ENCODE measurements at regions not wholly inside any gene's neighbourhood (a gene's known extent, or its start where the extent isn't known, plus 50 kb on each side); places are given as distances from the start of the nearest gene placed in this dataset.

DNA sequence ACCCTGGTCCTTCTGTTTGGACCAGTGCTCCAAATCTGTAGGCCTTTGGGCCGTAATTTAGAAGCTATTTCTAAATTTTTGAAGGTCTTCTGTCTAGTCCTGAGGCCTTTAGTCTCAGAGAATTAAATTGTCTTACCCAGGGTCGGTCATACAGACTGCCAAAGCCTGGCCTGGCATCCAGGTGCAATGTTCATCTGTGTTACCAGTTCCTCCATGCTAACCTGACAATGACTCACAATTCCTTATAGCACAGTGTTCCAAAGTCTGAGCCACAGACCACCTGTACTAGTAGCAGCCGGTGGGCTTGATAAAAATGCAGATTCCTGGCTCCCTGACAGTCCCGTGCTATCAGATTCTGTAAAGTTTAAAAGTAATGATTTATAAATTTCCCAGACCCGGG is 77.7 kb upstream of the MAP4K3 start:
- no peak for DNase-seq (ENCODE audit: low spot score)

DNA sequence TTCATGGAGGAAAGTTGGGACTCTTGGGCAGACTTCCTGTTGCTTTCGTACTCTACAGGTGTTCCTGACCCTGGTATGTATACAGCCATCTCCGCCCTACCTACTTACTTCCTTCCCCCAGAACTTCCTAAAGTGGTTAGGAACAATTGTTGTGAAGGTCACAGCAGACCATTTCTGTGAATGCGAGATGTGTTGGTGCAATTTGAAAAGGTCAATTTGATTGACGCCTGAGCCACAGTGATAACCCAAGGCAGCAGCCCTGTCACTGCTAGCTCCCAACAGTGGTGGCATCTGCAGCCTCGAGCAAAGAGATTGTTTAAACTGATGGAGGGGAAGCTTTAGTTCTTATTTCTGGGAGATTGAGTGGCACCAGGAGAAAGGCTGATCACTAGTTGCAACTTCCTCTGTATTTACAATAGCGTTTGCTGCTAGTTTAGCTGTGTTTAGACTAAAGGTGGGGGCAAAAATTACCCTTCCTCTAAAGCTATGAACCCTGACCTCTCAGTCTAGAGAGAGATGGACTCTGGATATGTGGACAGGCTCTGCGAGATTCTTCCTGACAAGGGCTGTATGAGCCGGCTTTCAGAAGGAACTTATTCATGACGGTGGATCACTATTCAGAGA is 78.3 kb upstream of the MAP4K3 start:
- DNase-seq (ENCODE audit: low spot score), result no peak

DNA sequence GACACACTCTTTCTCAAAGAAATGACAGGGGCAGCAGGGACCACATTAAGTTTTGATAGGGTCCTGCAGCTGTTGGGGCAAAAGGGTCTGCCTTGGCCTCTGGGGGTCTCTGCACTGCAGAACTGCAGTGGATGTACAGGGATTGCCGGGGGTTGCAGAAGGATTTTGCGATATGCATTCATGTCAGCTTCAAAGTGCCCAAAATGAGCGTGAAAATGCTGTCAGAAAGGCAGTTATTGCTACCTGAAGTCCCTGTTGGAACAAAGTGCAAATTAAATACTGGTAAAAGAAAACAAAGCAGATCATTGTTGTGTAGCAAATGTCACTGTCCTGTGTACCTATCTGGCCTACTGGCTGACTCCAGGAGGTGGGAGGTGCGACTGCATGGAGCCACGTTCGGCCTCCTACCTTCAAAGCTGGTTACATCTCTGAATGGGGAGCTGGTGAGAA is 78.8 kb upstream of the MAP4K3 start:
- DNase-seq (ENCODE audit: low spot score), result no peak

DNA sequence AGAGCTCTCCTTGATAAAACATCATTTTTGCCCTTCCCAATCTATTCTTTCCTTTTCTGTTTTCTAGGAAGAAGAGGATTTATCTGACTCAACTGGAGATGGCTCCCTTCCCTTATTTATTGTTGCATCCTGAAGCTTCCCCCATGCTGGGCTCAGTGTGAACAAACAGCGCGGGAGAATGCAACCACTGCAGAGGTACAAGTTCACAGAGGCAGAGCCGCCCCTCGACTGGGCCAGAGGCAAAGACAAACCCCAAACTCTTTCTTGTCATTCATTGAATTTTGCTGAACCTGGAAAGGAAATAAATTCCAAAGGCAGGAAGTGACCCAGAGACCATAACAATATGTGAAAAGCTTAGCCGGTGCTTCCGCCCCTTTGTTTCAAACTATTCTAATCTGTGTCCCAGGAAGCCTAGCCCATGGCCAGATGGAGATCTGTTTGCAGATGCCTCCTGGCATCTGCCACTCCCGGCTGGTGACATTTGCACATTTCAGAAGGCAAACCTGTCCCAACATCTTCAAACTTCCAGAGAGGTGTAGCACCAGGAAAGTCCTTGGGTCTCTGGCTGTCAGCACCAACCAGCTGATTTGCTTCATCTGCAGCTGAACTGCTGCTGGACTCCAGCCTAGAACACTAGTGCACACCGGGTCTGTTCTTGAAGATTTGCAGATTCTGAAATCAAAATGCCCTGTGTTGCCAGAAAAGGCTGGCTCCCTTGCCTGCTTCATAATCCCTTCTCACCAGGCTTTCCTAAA is 79.4 kb upstream of the MAP4K3 start:
- no peak for DNase-seq (ENCODE audit: low spot score)

DNA sequence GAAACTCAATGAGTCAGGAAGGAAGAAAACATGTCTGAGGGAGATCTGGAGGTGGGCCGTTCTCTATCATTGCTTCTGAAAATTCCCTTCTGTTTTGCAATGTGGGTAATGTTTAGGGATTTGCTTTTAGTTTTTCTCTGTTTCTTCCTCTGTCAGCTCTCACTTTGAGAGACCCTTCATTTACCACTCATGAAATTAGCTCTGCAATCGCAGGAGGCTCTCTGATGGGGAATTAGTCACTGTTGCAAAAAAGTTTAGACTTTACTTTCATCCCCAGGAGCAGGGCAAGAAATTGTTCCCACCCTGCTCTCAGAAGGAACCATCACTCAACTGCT is 80.0 kb upstream of the MAP4K3 start:
- no peak for DNase-seq (ENCODE audit: low spot score)

DNA sequence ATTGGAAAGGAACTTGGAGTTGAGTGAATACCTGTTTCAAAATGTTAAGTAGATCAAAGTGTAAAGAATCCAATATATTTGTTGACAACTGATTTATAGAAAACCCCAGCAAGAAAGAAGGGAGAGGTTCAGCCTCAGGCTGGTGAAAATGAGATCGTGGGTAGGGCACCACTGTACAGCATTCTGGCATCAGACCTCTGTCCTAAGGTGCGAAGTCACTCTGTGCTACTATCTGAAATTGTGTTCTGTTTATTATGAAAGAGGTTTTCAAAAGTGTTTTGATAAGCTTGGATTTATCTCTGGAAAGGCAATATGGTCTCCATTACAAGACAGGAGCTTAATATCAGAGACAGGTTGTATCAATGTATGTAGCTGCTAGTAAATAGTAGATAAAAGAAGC is 80.5 kb upstream of the MAP4K3 start:
- DNase-seq (ENCODE audit: low spot score), result no peak

DNA sequence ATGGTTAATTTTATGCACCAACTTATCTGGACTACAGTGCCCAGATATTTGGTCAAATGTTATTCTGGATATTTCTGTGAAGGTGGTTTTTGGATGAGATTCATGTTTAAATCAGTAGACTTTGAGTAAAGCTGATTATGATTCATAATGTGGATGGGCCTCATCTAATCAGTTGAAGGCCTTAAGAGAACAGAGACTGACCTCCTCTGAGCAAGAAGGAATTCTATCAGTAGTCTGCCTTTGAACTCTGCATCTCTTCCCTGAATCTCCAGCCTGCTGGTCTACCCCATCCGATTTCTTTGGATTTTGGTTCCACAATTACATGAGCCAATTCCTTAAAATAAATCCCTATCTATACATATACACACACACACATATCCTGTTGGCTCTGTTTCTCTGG is 82.8 kb upstream of the MAP4K3 start:
- DNase-seq (ENCODE audit: low spot score), result no peak

DNA sequence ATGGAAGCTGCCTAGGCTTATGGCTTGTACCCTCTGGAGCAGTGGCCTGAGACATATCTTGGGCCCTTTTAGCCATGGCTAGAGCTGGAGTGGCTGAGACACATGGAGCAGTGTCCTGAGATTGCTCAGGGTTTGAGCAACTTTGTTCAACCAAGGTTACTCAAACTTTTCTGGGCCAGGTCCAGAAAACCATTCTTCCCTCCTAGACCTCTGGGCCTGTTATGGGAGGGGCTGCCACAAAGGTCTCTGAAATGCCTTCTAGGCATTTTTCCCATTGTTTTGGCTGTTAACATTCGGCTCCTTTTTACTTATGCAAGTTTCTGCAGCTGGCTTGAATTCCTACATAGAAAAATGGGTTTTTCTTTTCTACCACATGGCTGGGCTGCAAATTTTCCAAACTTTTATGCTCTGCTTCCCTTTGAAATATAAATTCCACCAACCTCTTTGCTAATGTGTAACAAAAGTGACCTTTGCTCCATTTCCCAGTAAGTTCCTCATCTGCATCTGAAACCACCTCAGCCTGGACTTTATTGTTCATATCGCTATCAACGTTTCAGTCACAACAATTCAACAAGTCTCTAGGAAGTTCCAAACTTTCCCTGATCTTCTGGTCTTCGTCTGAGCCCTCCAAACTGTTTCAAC is 84.9 kb upstream of the MAP4K3 start:
- DNase-seq (ENCODE audit: low spot score), result no peak

DNA sequence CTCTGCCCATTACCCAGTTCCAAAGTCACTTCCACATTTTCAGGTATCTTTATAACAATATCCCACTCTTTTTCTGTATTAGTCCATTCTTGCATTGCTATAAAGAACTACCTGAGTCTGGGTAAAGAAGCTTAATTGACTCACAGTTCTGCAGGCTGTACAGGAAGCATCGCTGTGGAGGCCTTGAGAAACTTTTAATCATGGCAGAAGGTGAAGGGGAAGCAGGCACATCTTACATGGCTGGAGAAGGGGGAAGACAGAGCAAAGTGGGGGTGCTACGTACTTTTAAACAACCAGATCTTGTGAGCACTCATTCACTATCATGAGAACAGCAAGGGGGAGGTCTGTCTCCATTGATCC is 85.4 kb upstream of the MAP4K3 start:
- DNase-seq (ENCODE audit: low spot score), result no peak

DNA sequence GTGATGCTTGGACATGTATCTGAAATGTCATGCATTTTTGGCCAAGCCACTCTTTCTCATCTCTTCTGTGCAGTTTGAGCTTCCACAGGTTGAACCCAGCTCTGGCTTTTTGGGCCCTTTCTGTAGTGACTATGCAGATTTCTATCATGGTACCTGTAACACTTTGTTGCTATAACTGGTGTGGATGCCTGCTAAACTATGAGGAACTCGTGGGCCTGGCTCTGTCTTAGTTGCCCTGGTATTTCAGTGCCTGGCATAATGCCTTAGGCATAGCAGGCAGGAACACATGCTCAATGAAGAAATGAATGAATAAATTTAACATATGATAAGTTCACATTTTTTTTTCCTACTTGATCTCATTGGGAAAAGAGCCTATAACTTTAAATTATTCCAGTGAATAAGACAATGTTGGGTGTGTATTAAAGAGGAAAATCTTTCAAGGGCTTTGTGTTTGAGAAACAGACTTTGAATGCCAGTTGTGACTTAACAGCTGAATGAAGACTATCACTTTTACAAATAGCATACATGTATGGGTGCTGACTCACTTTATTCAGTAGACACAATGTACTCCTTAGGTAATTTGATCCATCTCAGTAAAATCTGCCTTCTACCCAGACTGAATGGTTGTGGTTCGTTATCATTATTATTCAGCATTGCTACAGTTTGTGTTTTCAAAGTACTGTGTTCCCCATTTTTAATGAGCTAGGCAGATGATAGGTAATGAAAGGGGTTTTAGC is 86.4 kb upstream of the MAP4K3 start:
- peak; percentile 58 for DNase-seq (ENCODE audit: low spot score)

DNA sequence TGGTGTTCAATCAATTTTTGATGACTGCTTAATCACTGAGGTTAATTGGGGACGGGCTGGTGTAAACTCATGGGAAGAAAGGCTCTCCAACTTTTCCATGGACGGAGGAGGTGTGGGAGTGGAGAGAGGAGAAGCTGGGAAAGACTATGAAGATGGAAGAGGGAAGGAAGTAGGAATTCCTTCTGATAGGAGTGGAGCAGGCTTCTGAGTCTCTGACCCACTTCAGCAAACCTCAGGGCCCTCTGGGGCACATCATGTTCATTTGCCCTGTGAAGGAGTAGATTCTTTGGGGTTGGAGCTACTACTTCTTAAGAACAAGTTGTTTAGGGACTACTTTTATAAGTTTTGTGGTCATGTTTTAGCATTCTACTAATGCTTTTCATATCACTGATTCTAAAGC is 87.0 kb upstream of the MAP4K3 start:
- DNase-seq (ENCODE audit: low spot score), result no peak

DNA sequence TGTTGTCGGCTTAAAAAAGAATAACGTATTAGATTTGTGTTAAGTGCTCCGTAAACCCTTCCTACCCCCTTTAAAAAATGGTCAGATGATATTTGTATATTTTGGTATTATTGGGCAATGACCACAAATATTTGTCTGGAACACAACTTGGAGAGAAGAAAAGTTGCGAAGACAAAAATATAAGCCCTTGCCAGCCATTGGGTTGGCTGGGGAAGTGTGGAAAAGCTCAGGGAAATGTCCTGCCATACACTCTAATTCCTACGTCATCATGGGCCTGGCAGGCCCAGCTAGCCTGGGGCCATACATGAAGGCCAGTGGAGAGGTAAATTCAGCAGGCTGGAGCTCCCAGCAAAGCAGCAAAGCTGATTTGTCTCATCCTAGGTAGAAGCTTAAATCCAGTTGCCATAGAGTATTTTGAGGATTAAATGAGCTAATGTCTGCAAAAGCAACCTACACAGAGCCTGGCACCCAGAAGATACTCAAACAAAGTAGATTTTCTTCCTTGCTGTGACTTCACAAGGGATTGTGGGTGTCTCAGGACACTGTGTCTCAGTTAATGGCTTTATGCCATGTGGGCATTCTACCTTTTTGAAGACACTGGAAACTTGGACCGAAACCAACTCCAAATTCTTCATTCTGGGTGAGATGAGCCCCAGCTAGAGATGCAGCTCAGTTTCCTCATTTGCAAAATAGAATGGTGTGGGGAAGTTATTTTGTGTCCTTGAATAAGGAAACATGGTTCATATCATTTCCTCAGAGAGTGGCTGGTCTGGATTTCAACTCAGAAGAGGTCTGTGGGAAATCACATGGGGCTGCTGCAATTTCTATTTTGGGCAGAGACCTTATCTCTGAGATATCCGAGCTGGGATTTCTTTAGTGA is 87.9 kb upstream of the MAP4K3 start:
- no peak for DNase-seq (ENCODE audit: low spot score)

DNA sequence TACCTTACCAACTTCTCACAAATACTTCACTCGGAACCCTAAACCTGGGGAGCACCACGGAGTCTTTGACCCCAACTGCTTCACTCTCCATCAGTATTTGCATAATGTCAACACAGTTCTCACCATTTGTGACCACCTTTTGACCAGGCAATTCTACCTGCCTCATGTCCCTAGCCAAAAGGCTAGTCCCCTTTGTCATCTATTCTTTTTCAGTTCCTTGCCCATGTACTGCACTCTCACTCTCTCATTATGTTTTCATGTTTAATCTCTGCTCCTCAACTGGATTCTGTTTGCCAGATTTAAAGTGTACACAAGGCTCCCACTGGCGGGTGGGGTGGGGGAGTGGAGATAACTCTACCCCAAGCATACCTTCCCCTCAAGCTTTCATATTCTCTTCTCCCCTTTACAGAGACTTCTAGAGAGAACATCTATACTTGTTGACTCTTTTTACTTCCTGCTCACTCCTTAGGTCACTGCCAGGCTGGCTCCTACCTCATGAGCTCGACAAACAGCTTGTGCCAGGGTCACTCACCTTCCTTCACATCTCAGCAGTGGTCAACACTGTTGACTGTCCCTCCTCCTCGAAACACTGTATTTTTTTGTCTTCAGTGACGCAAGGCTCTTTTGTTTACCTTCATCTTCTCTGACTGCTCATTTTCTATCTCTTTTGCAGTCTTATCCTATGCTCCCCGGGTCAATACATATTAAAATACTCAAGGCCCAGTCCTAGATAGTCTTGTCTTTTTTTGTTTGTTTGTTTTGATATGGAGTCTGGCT is 88.7 kb upstream of the MAP4K3 start:
- DNase-seq (ENCODE audit: low spot score), result no peak

DNA sequence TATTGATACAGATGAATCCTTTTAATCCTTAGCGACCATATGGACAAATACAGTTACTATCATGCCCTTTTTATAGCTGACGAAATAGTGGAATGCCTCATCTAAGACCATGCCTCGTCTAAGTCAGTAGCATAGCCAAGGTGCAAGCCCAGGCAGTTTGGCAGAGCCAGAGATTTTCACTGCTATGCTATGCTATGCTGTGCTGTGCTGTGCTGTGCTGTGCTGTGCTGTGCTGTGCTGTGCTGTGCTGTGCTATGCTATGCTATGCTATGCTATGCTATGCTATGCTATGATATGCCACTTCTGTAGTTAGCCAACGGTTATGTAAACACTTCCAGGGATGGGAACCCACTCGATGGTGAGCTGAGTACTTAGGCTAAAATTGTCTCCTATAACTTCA is 91.6 kb upstream of the MAP4K3 start:
- DNase-seq (ENCODE audit: low spot score), result no peak

DNA sequence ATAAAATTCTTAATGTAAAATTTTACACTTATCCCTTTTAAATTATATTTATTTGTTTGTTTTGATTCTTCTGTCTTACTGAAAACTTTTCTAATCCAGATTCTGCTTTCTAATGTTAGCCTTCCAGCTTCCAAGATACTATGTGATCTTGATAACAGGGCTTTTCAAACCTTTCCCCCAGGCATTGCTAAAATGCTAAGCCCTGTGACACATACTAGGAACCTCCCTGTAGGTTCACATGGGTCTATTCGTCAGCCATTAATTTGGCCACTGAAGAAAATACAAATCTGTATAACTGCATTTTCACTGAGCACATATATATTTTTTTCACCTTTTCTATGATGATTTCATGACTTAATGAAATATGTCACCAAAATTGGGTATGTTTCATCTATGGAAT is 92.8 kb upstream of the MAP4K3 start:
- no peak for DNase-seq (ENCODE audit: low spot score)

DNA sequence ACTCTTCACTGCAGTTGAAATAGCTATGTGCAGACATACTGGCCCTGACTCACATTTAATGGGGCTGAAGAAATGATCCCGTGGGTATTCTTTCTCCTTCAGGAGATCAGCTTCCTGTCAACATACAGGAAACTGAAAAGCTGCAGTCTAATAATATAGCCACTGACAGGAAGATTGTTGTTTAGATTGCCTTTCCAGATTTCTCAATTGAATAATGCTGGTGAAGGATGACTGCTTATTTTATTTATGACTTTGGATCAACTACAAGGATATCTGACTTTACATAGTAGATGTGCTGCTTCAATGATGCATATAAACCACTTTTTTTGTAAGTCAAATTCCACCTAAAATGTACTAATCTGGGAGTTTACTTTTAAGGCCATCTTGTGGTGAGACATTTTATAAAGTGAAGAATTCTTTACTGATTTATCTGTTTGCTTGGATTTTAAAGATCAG is 93.4 kb upstream of the MAP4K3 start:
- no peak for DNase-seq (ENCODE audit: low spot score)

DNA sequence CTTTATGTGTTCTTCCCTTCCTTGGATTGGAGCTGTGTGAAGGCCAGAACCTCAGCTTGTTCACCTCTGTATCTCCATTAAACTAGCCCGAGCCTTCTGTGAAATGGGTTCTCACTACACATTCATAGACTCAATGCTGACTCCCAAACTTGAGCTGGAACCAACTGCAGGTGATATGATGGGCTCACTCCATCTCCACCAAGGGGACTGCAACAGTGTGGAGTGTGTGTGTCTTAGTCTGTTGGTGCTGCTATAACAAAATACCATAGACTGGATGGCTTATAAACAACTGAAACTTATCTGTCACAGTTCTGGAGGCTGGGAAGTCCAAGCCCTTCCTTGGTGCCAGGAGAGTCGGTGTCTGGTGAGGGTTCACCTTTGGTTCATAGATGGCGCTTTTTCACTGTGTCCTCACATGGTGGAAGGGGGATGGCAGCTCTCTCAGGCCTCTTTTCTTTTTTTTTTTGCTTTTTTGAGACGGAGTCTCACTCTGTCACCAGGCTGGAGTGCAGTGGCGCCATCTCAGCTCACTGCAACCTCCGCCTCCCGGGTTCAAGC is 94.2 kb upstream of the MAP4K3 start:
- DNase-seq (ENCODE audit: low spot score), result no peak

DNA sequence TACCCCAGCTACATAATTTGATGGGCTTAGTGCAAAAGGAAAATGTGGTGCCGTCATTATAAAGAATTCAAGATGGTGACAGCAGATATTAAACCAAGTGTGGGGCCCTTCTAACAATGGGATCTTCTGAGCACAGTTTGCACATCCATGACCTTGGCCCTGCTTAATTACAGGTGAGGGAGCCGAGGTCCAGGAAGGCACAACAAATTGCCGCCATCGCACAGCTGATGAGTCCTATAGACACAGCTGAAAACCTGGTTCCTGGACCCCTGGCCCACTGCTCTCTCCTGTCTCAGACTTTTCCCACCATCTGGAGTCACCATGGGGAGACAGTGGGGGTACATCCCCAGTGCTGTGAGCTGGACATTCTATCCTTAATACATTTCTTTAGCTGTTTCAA is 95.8 kb upstream of the MAP4K3 start:
- DNase-seq (ENCODE audit: low spot score), result no peak

DNA sequence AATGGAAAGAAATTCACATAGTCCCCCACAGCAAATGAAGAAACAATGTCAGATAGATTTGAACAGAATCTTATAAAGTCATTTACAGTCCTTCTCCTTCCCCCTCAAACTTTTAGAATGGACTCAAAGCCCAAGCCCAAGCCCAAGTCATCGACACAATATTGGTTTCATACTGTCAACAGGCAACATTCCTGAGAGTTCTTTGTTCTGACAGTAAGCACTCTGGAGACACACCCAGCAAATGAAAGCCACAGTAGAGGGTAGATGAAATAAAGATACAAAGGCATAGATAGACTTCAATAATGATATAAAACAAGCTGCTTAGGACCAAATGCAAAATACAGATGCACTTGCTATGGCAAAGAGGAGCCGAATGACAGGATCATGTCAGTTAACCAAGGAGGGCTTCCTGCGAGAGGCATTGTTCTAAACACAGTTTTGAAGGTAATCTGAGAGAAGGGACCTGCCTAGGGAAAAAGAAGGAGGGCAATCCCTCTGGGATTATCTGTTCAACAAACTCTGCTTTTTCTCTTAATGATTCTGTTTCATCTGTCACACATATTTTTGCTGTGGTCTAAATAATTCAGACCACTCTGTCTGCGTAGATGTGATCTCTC is 97.1 kb upstream of the MAP4K3 start:
- peak; percentile 39 for DNase-seq (ENCODE audit: low spot score)

DNA sequence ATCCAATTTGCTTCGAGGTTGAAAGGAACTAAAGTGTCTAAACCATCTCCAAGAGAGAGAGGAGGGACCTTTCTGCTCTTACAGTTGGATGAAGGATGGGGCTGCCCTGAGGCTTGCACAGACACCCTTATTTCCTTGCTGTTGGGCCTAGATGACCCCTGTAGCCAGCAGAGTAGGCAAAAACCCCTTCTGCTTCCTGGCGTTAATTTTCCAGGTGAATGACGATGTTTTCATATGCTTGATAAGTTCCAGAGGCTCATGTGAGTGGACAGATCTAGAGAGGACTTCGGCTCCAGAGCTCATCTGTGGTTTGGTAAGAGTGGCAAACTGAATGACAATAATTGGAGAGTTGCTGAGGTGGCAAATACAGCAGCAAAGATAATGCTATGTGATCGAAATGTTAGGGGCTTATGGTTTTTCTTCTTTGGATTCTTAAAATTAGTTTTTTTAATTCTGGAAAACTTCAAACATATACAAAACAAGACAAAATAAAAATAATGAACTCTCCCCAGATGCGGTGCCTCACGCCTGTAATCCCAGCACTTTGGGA is 98.6 kb upstream of the MAP4K3 start:
- no peak for DNase-seq (ENCODE audit: low spot score)
